SK-N-SH (cell line): ENCODE measurements at regions not wholly inside any gene's neighbourhood (a gene's known extent, or its start where the extent isn't known, plus 50 kb on each side); places are given as distances from the start of the nearest gene placed in this dataset.

Source experiments
- CTCF ChIA-PET: fragments of 300-600, 350-600 bp; formaldehyde crosslinking; extraction: SDS; loops from one replicate; lab custom pipeline; 2021; lab: Yijun Ruan, JAX
- POLR2A ChIA-PET: fragments of 350-600 bp; sonication (Branson Sonifier 250); formaldehyde crosslinking; extraction: SDS; loops from one replicate; lab custom pipeline; 2020; ENCODE audit warnings: antibody characterized with exemption, inconsistent platforms; lab: Yijun Ruan, JAX
- DNase-seq: peaks from one replicate; pipeline ENCODE4 v3.0.0; 2012
- H2AFZ ChIP-seq: fragments of 200-600 bp; sonication (generic); 2 replicates; pipeline ENCODE4 v1.8.1; 2016; ENCODE audit warnings: antibody characterized with exemption, mild to moderate bottlenecking, low read depth
- H3F3A ChIP-seq: fragments of 200-600 bp; sonication (generic); replicated peaks from 2 replicates; pipeline ENCODE3; 2016; ENCODE audit warnings: antibody characterized with exemption, mild to moderate bottlenecking; ENCODE audit not compliant: insufficient read depth
- H3K27ac ChIP-seq, 2 experiments: fragments of 200-500 bp in 1 of 2; fragments of 200-600 bp in 1 of 2; sonication (Bioruptor generic) in 1 of 2; sonication (generic), shearing (Covaris generic) in 1 of 2; 2 replicates each; pipeline versions ENCODE4 v1.5.1 to v1.6.1; 2014 to 2016; ENCODE audit warnings: low read depth in 2 of 2, inconsistent platforms in 1 of 2, low read length in 1 of 2, mild to moderate bottlenecking in 1 of 2, mixed read lengths in 1 of 2
- H3K27me3 ChIP-seq: fragments of 200-600 bp; sonication (generic), shearing (Covaris generic); 2 replicates; pipeline ENCODE4 v1.6.1; 2016; ENCODE audit warnings: mixed run types; ENCODE audit not compliant: insufficient read depth
- H3K36me3 ChIP-seq, 2 experiments: fragments of 200-500 bp in 1 of 2; fragments of 200-600 bp in 1 of 2; sonication (Bioruptor generic) in 1 of 2; sonication (generic) in 1 of 2; replicated peaks in 1 of 2; 2 replicates each; pipeline versions ENCODE3 to v1.5.1; 2014 to 2016; ENCODE audit warnings: low read length in 1 of 2, mild to moderate bottlenecking in 1 of 2; ENCODE audit not compliant: insufficient read depth in 2 of 2, control insufficient read depth in 1 of 2
- H3K4me1 ChIP-seq, 2 experiments: fragments of 200-500 bp in 1 of 2; fragments of 200-600 bp in 1 of 2; sonication (Bioruptor generic) in 1 of 2; sonication (generic), shearing (Covaris generic) in 1 of 2; 2 replicates each; pipeline versions ENCODE4 v1.5.1 to v1.6.1; 2014 to 2016; ENCODE audit warnings: low read depth in 1 of 2, low read length in 1 of 2, mixed run types in 1 of 2; ENCODE audit not compliant: insufficient read depth in 2 of 2, control insufficient read depth in 1 of 2
- H3K4me2 ChIP-seq: fragments of 200-600 bp; sonication (generic), shearing (Covaris generic); 2 replicates; pipeline ENCODE4 v1.6.1; 2017; ENCODE audit warnings: mixed run types
- H3K4me3 ChIP-seq, 2 experiments: fragments of 200-500 bp in 1 of 2; fragments of 200-600 bp in 1 of 2; sonication (Bioruptor generic) in 1 of 2; sonication (generic), shearing (Covaris generic) in 1 of 2; 2 replicates each; pipeline versions ENCODE4 v1.5.1 to v1.8.1; 2014 to 2016; ENCODE audit warnings: low read depth in 2 of 2, inconsistent platforms in 1 of 2, low read length in 1 of 2, mild to moderate bottlenecking in 1 of 2, mixed read lengths in 1 of 2, moderate library complexity in 1 of 2
- H3K79me2 ChIP-seq: fragments of 200-600 bp; sonication (generic); 2 replicates; pipeline ENCODE4 v1.8.1; 2017; ENCODE audit warnings: mild to moderate bottlenecking; ENCODE audit not compliant: insufficient read depth
- H3K9ac ChIP-seq: fragments of 200-600 bp; sonication (generic); 2 replicates; pipeline ENCODE4 v1.6.1; 2017; ENCODE audit warnings: mixed run types
- H3K9me2 ChIP-seq: fragments of 200-600 bp; sonication (generic); 2 replicates; pipeline ENCODE4 v1.6.1; 2017; ENCODE audit warnings: mixed run types
- H3K9me3 ChIP-seq: fragments of 200-600 bp; sonication (generic); 2 replicates; pipeline ENCODE4 v1.6.1; 2017; ENCODE audit warnings: mixed run types, mild to moderate bottlenecking, moderate library complexity
- H4K20me1 ChIP-seq: fragments of 200-600 bp; sonication (generic); 2 replicates; pipeline ENCODE4 v1.6.1; 2017; ENCODE audit warnings: mild to moderate bottlenecking, mixed run types; ENCODE audit not compliant: insufficient read depth
- CHD2 ChIP-seq: fragments of 150-350 bp; IDR thresholded peaks from 2 replicates; pipeline ENCODE4 v1.6.1; 2018; ENCODE audit warnings: low read length; ENCODE audit not compliant: partially characterized antibody
- ELF1 ChIP-seq: IDR thresholded peaks from 2 replicates; pipeline ENCODE4 v1.4.0; 2012
- EP300 ChIP-seq, 2 experiments: IDR thresholded peaks; 2 replicates each; pipeline versions ENCODE4 v1.4.0 to v1.6.1; 2012; ENCODE audit warnings: borderline replicate concordance in 1 of 2, low read depth in 1 of 2, low read length in 1 of 2
- EZH2phosphoT487 ChIP-seq: fragments of 200-600 bp; sonication (generic); IDR thresholded peaks from 2 replicates; pipeline ENCODE4 v1.6.1; 2017; ENCODE audit warnings: low read depth, mixed run types, mild to moderate bottlenecking, antibody characterized with exemption, moderate library complexity, borderline replicate concordance
- FOXJ3 ChIP-seq: sonication (generic); formaldehyde crosslinking; IDR thresholded peaks from 2 replicates; pipeline ENCODE4 v1.5.1; 2020; ENCODE audit warnings: mild to moderate bottlenecking, missing genetic modification reagents
- GABPA ChIP-seq: IDR thresholded peaks from 2 replicates; pipeline ENCODE4 v1.4.0; 2012; ENCODE audit warnings: low read depth, mild to moderate bottlenecking
- GATA2 ChIP-seq: sonication (generic); formaldehyde crosslinking; IDR thresholded peaks from 2 replicates; pipeline ENCODE4 v1.5.0; 2020; ENCODE audit warnings: mild to moderate bottlenecking, missing genetic modification reagents
- MEF2A ChIP-seq: IDR thresholded peaks from 2 replicates; pipeline ENCODE4 v1.4.0; 2012; ENCODE audit warnings: low read depth, borderline replicate concordance
- NRF1 ChIP-seq: IDR thresholded peaks from 2 replicates; pipeline ENCODE4 v1.6.1; 2012; ENCODE audit warnings: low read depth, mild to moderate bottlenecking, low read length
- RFX5 ChIP-seq: IDR thresholded peaks from 2 replicates; pipeline ENCODE4 v1.6.1; 2012; ENCODE audit warnings: mild to moderate bottlenecking, improper control_type of control experiment, low read length
- TCF12 ChIP-seq: IDR thresholded peaks from 2 replicates; pipeline ENCODE4 v1.4.0; 2012
- TEAD4 ChIP-seq: IDR thresholded peaks from 2 replicates; pipeline ENCODE4 v1.4.0; 2012; ENCODE audit warnings: mild to moderate bottlenecking, borderline replicate concordance; ENCODE audit not compliant: insufficient read depth
- USF2 ChIP-seq: fragments of 150-350 bp; IDR thresholded peaks from 2 replicates; pipeline ENCODE4 v1.6.1; 2017; ENCODE audit warnings: antibody characterized with exemption, low read length, low read depth, borderline replicate concordance
- YY1 ChIP-seq: IDR thresholded peaks from 2 replicates; pipeline ENCODE4 v1.4.0; 2012; ENCODE audit warnings: low read depth, mild to moderate bottlenecking
- WGBS: methylation state at CpG from one replicate; pipeline ENCODE4 v1.1.6; 2017; ENCODE audit warnings: low lambda C conversion rate; 5-methylcytosine and 5-hydroxymethylcytosine counted together
- TF ChIP-seq, protein P1 (sequence below): fragments of 200-600 bp; sonication (generic); IDR thresholded peaks from 2 replicates; pipeline ENCODE4 v1.6.1; 2017; ENCODE audit warnings: antibody characterized with exemption, mild to moderate bottlenecking, moderate library complexity
- TF ChIP-seq, protein P2 (sequence below): IDR thresholded peaks from 2 replicates; pipeline ENCODE4; 2012
- TF ChIP-seq, protein P3 (sequence below): fragments of 150-350 bp; IDR thresholded peaks from 2 replicates; pipeline ENCODE4 v1.6.1; 2016; ENCODE audit warnings: mild to moderate bottlenecking, low read depth, low read length
- TF ChIP-seq, protein P4 (sequence below): IDR thresholded peaks from 2 replicates; pipeline ENCODE4 v1.4.0; 2012; ENCODE audit warnings: low read depth, borderline replicate concordance

DNA sequence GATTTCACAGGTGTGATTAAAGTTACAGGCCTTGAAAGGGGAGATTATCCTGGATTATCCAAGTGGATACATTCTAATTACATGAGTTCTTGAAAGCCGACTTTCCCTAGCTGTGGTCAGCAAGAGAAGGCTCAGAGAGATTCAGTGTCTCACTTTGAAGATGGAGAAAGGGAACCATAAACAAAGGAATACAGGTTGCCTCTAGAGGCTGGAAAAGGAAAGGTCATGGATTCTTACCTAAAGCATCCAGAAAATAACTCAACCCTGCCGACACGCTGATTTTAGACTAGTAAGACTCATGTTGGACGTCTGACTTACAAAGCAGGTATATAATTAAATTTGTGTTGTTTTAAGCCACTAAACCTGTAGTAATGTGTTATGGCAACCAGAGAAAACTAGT is 1095.7 kb upstream of the ZEB2 start:
- H3F3A ChIP-seq: peaks cover 4% of the 10 kb centered on the region
- H3K4me3 ChIP-seq: no peak overlapping the region
- peaks cover 0 to 12% of the 10 kb centered on the region in 2 experiments; a peak in 1 of 4 replicates for H3K4me1 ChIP-seq
- no peaks in the 10 kb centered on the region for H4K20me1 ChIP-seq
- no peak overlapping the region for H3K4me2 ChIP-seq
- no peaks in the 10 kb centered on the region for H3K9me3 ChIP-seq
- TF ChIP-seq EP300 (IDR thresholded peaks at IDR 0.05; ENCODE audit: borderline replicate concordance in 1 of 2, low read depth in 1 of 2, low read length in 1 of 2): no peak
- TF ChIP-seq YY1: no peak
- TF ChIP-seq ELF1: no peak
- no peak for TF ChIP-seq USF2
- TF ChIP-seq MEF2A: no peak
- TF ChIP-seq FOXJ3: no peak
- TF ChIP-seq RFX5: no peak
- no peak for TF ChIP-seq EZH2phosphoT487
- TF ChIP-seq TEAD4: no peak
- no peak for TF ChIP-seq CHD2
- TF ChIP-seq, protein P1, sequence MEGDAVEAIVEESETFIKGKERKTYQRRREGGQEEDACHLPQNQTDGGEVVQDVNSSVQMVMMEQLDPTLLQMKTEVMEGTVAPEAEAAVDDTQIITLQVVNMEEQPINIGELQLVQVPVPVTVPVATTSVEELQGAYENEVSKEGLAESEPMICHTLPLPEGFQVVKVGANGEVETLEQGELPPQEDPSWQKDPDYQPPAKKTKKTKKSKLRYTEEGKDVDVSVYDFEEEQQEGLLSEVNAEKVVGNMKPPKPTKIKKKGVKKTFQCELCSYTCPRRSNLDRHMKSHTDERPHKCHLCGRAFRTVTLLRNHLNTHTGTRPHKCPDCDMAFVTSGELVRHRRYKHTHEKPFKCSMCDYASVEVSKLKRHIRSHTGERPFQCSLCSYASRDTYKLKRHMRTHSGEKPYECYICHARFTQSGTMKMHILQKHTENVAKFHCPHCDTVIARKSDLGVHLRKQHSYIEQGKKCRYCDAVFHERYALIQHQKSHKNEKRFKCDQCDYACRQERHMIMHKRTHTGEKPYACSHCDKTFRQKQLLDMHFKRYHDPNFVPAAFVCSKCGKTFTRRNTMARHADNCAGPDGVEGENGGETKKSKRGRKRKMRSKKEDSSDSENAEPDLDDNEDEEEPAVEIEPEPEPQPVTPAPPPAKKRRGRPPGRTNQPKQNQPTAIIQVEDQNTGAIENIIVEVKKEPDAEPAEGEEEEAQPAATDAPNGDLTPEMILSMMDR: no peak
- TF ChIP-seq, protein P2, sequence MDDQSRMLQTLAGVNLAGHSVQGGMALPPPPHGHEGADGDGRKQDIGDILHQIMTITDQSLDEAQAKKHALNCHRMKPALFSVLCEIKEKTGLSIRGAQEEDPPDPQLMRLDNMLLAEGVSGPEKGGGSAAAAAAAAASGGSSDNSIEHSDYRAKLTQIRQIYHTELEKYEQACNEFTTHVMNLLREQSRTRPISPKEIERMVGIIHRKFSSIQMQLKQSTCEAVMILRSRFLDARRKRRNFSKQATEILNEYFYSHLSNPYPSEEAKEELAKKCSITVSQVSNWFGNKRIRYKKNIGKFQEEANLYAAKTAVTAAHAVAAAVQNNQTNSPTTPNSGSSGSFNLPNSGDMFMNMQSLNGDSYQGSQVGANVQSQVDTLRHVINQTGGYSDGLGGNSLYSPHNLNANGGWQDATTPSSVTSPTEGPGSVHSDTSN: no peak
- TF ChIP-seq, protein P3, sequence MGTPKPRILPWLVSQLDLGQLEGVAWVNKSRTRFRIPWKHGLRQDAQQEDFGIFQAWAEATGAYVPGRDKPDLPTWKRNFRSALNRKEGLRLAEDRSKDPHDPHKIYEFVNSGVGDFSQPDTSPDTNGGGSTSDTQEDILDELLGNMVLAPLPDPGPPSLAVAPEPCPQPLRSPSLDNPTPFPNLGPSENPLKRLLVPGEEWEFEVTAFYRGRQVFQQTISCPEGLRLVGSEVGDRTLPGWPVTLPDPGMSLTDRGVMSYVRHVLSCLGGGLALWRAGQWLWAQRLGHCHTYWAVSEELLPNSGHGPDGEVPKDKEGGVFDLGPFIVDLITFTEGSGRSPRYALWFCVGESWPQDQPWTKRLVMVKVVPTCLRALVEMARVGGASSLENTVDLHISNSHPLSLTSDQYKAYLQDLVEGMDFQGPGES: no peak
- TF ChIP-seq GATA2: no peak
- TF ChIP-seq NRF1: no peak
- no peak for TF ChIP-seq TCF12
- no peak for TF ChIP-seq GABPA
- TF ChIP-seq, protein P4, sequence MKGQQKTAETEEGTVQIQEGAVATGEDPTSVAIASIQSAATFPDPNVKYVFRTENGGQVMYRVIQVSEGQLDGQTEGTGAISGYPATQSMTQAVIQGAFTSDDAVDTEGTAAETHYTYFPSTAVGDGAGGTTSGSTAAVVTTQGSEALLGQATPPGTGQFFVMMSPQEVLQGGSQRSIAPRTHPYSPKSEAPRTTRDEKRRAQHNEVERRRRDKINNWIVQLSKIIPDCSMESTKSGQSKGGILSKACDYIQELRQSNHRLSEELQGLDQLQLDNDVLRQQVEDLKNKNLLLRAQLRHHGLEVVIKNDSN: no peak
- no peak overlapping the region for H3K9ac ChIP-seq
- H3K79me2 ChIP-seq: no peaks in the 10 kb centered on the region
- peaks cover 0 to 3% of the 10 kb centered on the region in 2 experiments for H3K36me3 ChIP-seq
- no peaks in the 10 kb centered on the region for H3K27me3 ChIP-seq
- ChIA-PET POLR2A (no interaction called here), CTCF (no interaction called here)
- H3K9me2 ChIP-seq: no peaks in the 10 kb centered on the region
- H2AFZ ChIP-seq: no peak overlapping the region
- WGBS: 85% methylated on average over 4 of the region's 4 CpGs
- no peak for DNase-seq
- no peak overlapping the region for H3K27ac ChIP-seq
